A549 (cell line): ENCODE measurements at regions not wholly inside any gene's neighbourhood (a gene's known extent, or its start where the extent isn't known, plus 50 kb on each side); places are given as distances from the start of the nearest gene placed in this dataset.
A peak's percentile ranks its signal among the peaks of the same experiment; 100 is the strongest.
"Not testable (repeated sequence)": the region's sequence is repeated elsewhere in the genome, so short reads cannot be mapped to it uniquely, and the experiment has no call there.

Experiments
- ATAC-seq, 2 experiments: fragments of 200-7000 bp in 1 of 2; fragments of >200 bp in 1 of 2; cut with Nextera tagmentation in 1 of 2; cut with Tn5 transposase in 1 of 2; 3 replicates each; pipeline versions ENCODE4 v1.8.0 to v1.9.1; 2018 to 2020; ENCODE audit warnings: mild to moderate bottlenecking in 1 of 2, moderate library complexity in 1 of 2
- CTCF ChIA-PET: fragments of 300-600 bp; sonication (Branson Sonifier 250); formaldehyde crosslinking; extraction: SDS; loops from one replicate; lab custom pipeline; 2021; ENCODE audit warnings: antibody characterized with exemption, inconsistent platforms; lab: Yijun Ruan, JAX
- POLR2A ChIA-PET: fragments of 350-600 bp; formaldehyde crosslinking; extraction: SDS; loops from one replicate; lab custom pipeline; 2021; ENCODE audit warnings: antibody characterized with exemption, inconsistent platforms; lab: Yijun Ruan, JAX
- DNase-seq, 2 experiments: peaks; one replicate each; pipeline versions ENCODE4 v3.0.0 to v3.0.0-alpha.2; 2011 to 2016; ENCODE audit warnings: low read depth in 1 of 2, low spot score in 1 of 2
- FAIRE-seq: peaks from 2 replicates; lab custom pipeline; 2011; peaks lifted over from hg19 to GRCh38; lab: Jason Lieb, UNC
- H3K27ac ChIP-seq, 2 experiments: fragments of >200 bp; sonication (Bioruptor Twin); formaldehyde crosslinking; 3 replicates each; pipeline ENCODE4 v1.5.1; 2016 to 2017
- H3K4me1 ChIP-seq: fragments of >200 bp; sonication (Bioruptor Twin); formaldehyde crosslinking; 3 replicates; pipeline ENCODE4 v1.6.1; 2016
- H3K4me2 ChIP-seq: fragments of >200 bp; sonication (Bioruptor Twin); formaldehyde crosslinking; 3 replicates; pipeline ENCODE4 v1.6.1; 2016
- H3K4me3 ChIP-seq: fragments of >200 bp; sonication (Bioruptor Twin); formaldehyde crosslinking; 3 replicates; pipeline ENCODE4 v1.5.1; 2016
- H3K9me3 ChIP-seq: fragments of >200 bp; sonication (Bioruptor Twin); formaldehyde crosslinking; 3 replicates; pipeline ENCODE4 v1.6.1; 2016
- ATOH8 ChIP-seq: fragments of 250-450 bp; sonication (Bioruptor Pico); IDR thresholded peaks from 2 replicates; pipeline ENCODE4 v1.5.0; 2020; ENCODE audit warnings: low read depth, mild to moderate bottlenecking, moderate library complexity
- CBX2 ChIP-seq: fragments of 200-600 bp; sonication (generic); IDR thresholded peaks from 2 replicates; pipeline ENCODE4 v1.6.1; 2016; ENCODE audit warnings: low read depth, mild to moderate bottlenecking, borderline replicate concordance
- CEBPB ChIP-seq, 2 experiments: fragments of >200 bp in 1 of 2; sonication (Bioruptor Twin) in 1 of 2; formaldehyde crosslinking in 1 of 2; IDR thresholded peaks; 2 replicates each; pipeline ENCODE4 v1.6.1; 2012 to 2016
- E2F6 ChIP-seq: IDR thresholded peaks from 2 replicates; pipeline ENCODE4 v1.6.1; 2012; ENCODE audit warnings: low read depth, borderline replicate concordance
- ELK1 ChIP-seq: fragments of 150-350 bp; IDR thresholded peaks from 2 replicates; pipeline ENCODE4 v1.6.1; 2014; ENCODE audit warnings: low read depth, mild to moderate bottlenecking, low read length
- ESRRA ChIP-seq: fragments of 150-350 bp; IDR thresholded peaks from 2 replicates; pipeline ENCODE4 v1.6.1; 2014; ENCODE audit warnings: mild to moderate bottlenecking, low read length, borderline replicate concordance
- HDAC2 ChIP-seq: fragments of 200-600 bp; sonication (generic); IDR thresholded peaks from 2 replicates; pipeline ENCODE4 v1.6.1; 2016
- HES2 ChIP-seq: fragments of >200 bp; sonication (Bioruptor Twin); formaldehyde crosslinking; IDR thresholded peaks from 2 replicates; pipeline ENCODE4 v1.6.1; 2016
- HEYL ChIP-seq: fragments of 250-450 bp; sonication (Bioruptor Pico); IDR thresholded peaks from 2 replicates; pipeline ENCODE4 v1.8.0; 2021; ENCODE audit warnings: mild to moderate bottlenecking, moderate library complexity
- HOXB5 ChIP-seq: fragments of 250-450 bp; sonication (Bioruptor Pico); IDR thresholded peaks from 2 replicates; pipeline ENCODE4 v1.5.0; 2020; ENCODE audit warnings: mild to moderate bottlenecking, moderate library complexity
- JUN ChIP-seq, 2 experiments: fragments of >200 bp; sonication (Bioruptor Twin); formaldehyde crosslinking; IDR thresholded peaks; 2 replicates in 1 of 2; 3 replicates in 1 of 2; pipeline ENCODE4 v1.6.1; 2016 to 2017
- JUNB ChIP-seq: fragments of >200 bp; sonication (Bioruptor Twin); formaldehyde crosslinking; IDR thresholded peaks from 2 replicates; pipeline ENCODE4 v1.6.1; 2016
- KDM1A ChIP-seq: fragments of 200-600 bp; sonication (generic); IDR thresholded peaks from 2 replicates; pipeline ENCODE4 v1.6.1; 2016; ENCODE audit warnings: low read depth, mild to moderate bottlenecking
- MAZ ChIP-seq: fragments of 150-350 bp; IDR thresholded peaks from 2 replicates; pipeline ENCODE4 v1.6.1; 2014; ENCODE audit warnings: antibody characterized with exemption, low read depth, low read length, borderline replicate concordance
- MYC ChIP-seq: IDR thresholded peaks from 2 replicates; pipeline ENCODE4 v1.6.1; 2012; ENCODE audit warnings: mild to moderate bottlenecking, inconsistent platforms, low read length, improper control_type of control experiment, borderline replicate concordance
- NFE2L2 ChIP-seq: fragments of 150-350 bp; conservative IDR thresholded peaks from 2 replicates; pipeline ENCODE4 v1.6.1; 2014; ENCODE audit warnings: low read length
- NPAS2 ChIP-seq: fragments of 250-450 bp; sonication (Bioruptor Pico); IDR thresholded peaks from 2 replicates; pipeline ENCODE4 v1.8.0; 2022; ENCODE audit warnings: mild to moderate bottlenecking, moderate library complexity, borderline replicate concordance
- NR3C1 ChIP-seq: fragments of >200 bp; sonication (Bioruptor Twin); formaldehyde crosslinking; IDR thresholded peaks from 3 replicates; pipeline ENCODE4 v1.6.1; 2017
- POLR2A ChIP-seq: IDR thresholded peaks from 2 replicates; pipeline ENCODE4 v1.6.1; 2012; ENCODE audit warnings: mild to moderate bottlenecking, low read length
- POLR2AphosphoS2 ChIP-seq: conservative IDR thresholded peaks from 2 replicates; pipeline ENCODE4 v1.6.1; 2012; ENCODE audit warnings: low read length, improper control_type of control experiment, inconsistent platforms
- RARB ChIP-seq: fragments of 250-450 bp; sonication (Bioruptor Pico); IDR thresholded peaks from 2 replicates; pipeline ENCODE4 v1.8.0; 2021; ENCODE audit warnings: mild to moderate bottlenecking, moderate library complexity
- RNF2 ChIP-seq: fragments of 200-600 bp; sonication (generic); IDR thresholded peaks from 2 replicates; pipeline ENCODE4 v1.6.1; 2016; ENCODE audit warnings: low read depth, mild to moderate bottlenecking, antibody characterized with exemption, moderate library complexity, borderline replicate concordance
- SMC3 ChIP-seq: fragments of >200 bp; sonication (Bioruptor Twin); formaldehyde crosslinking; IDR thresholded peaks from 3 replicates; pipeline ENCODE4 v1.6.1; 2018; ENCODE audit warnings: inconsistent platforms
- TFCP2L1 ChIP-seq: fragments of 250-450 bp; sonication (Bioruptor Pico); IDR thresholded peaks from 2 replicates; pipeline ENCODE4 v1.5.0; 2021; ENCODE audit warnings: mild to moderate bottlenecking
- ZFP36 ChIP-seq: fragments of 450-650 bp; IDR thresholded peaks from 2 replicates; pipeline ENCODE4 v1.6.1; 2014; ENCODE audit warnings: borderline replicate concordance; ENCODE audit not compliant: partially characterized antibody
- ZSCAN20 ChIP-seq: fragments of 250-450 bp; sonication (Bioruptor Pico); IDR thresholded peaks from 2 replicates; pipeline ENCODE4 v1.8.0; 2022; ENCODE audit warnings: mild to moderate bottlenecking, moderate library complexity
- WGBS: methylation state at CpG from one replicate; pipeline ENCODE4 v1.1.6; 2017; ENCODE audit errors: missing lambda C conversion rate; 5-methylcytosine and 5-hydroxymethylcytosine counted together

GRCh38 chr6:37083243-37084138, 78.0 kb downstream of the FGD2 start:
- Histone ChIP-seq H3K4me2 (no peak overlapping the region), H3K27ac (peak overlapping the region in 1 of 2 experiments; percentile 61; a peak in 2 of 6 replicates), H3K4me1 (peaks cover 8% of the 10 kb centered on the region; the same call in 1 of the 3 replicates), H3K4me3 (no peak overlapping the region), H3K9me3 (no peaks in the 10 kb centered on the region)
- WGBS = 73% methylated on average over 13 of the region's 14 CpGs
- ChIA-PET CTCF (interaction anchor here (0.6 to 1.1 kb wide), 5 partner anchors 12 to 33 kb away, joined by 3 read pairs; no protein-coding TSS in a partner anchor), POLR2A (no interaction called here)
- no peak for FAIRE-seq
- DNase-seq = no peak
- no peak; a peak in 1 of 6 replicates for ATAC-seq
- TF ChIP-seq JUNB (no peak), HDAC2 (no peak), NFE2L2 (no peak), POLR2AphosphoS2 (no peak), CEBPB (IDR thresholded peaks at IDR 0.05) (0 out of 4 replicates have a peak, but pooled peaks of 1 of the 2 experiments have one; percentile 21), POLR2A (no peak), HOXB5 (no peak)

GRCh38 chr6:37084665-37085064, 79.2 kb downstream of the FGD2 start:
- ATAC-seq, FAIRE-seq, H3K9me3 ChIP-seq, POLR2A ChIA-PET, H3K4me1 ChIP-seq, H3K4me3 ChIP-seq, DNase-seq, H3K4me2 ChIP-seq, H3K27ac ChIP-seq: not testable (repeated sequence)
- CTCF ChIA-PET = interaction anchor here (0.8 to 1.5 kb wide), 3 partner anchors 20 to 70 kb away, joined by 3 read pairs; no protein-coding TSS in a partner anchor
- WGBS = 82% methylated on average over 4 of the region's 4 CpGs

GRCh38 chr6:37085198-37085597, 79.7 kb downstream of the FGD2 start:
- H3K4me1 ChIP-seq = peaks cover 8% of the 10 kb centered on the region; the same call in 1 of the 3 replicates
- CTCF ChIA-PET = interaction anchor here (0.9 to 1.5 kb wide), 2 partner anchors 26 to 69 kb away, joined by 3 to 5 read pairs; no protein-coding TSS in a partner anchor

GRCh38 chr6:37088897-37089296, 81.1 kb upstream of the PIM1 start:
- no peak for FAIRE-seq
- ChIA-PET POLR2A (no interaction called here), CTCF (interaction anchor here (0.6 to 2.5 kb wide), 3 partner anchors 12 to 203 kb away, joined by 3 to 5 read pairs (median 3); partner anchors contain the start of gene C6orf89)
- DNase-seq = no peak
- H3K9me3 ChIP-seq = no peaks in the 10 kb centered on the region
- H3K4me1 ChIP-seq = no peaks in the 10 kb centered on the region
- H3K4me2 ChIP-seq = no peak overlapping the region
- no peak overlapping the region for H3K4me3 ChIP-seq
- no peak for ATAC-seq
- 98% methylated on average over 2 of the region's 2 CpGs for WGBS
- no peak overlapping the region for H3K27ac ChIP-seq
- TF ChIP-seq ZFP36 (no peak), HDAC2 (no peak), JUN (IDR thresholded peaks at IDR 0.05) (no peak), E2F6 (no peak), CEBPB (IDR thresholded peaks at IDR 0.05) (no peak), ZSCAN20 (CRISPR knock-in tag) (no peak), CBX2 (no peak), KDM1A (no peak), HES2 (no peak), ATOH8 (no peak), MYC (no peak), ESRRA (no peak)

More at GRCh38 chr6:37085198-37085597, 79.7 kb downstream of the FGD2 start:
- TF ChIP-seq ATOH8 = no peak
- TF ChIP-seq NPAS2 (CRISPR knock-in tag) = no peak
- no peak for TF ChIP-seq SMC3
- no peak for TF ChIP-seq NR3C1
- no peak for TF ChIP-seq CBX2
- TF ChIP-seq TFCP2L1 = no peak
- no peak for TF ChIP-seq MAZ
- no peak for TF ChIP-seq RARB (CRISPR knock-in tag)
- TF ChIP-seq ELK1 = no peak
- no peak for TF ChIP-seq HEYL
- TF ChIP-seq ESRRA = no peak
- TF ChIP-seq RNF2 = no peak
- TF ChIP-seq KDM1A = no peak
- no peak for TF ChIP-seq ZFP36
- Histone ChIP-seq H3K27ac (no peak overlapping the region), H3K4me3 (no peak overlapping the region), H3K9me3 (no peaks in the 10 kb centered on the region), H3K4me2 (no peak overlapping the region)
- FAIRE-seq (no peak), DNase-seq (no peak), ATAC-seq (no peak)
- 93% methylated on average over 2 of the region's 7 CpGs for WGBS
- POLR2A ChIA-PET = no interaction called here
